ENCODE measurements at regions not wholly inside any gene's neighbourhood (a gene's known extent, or its start where the extent isn't known, plus 50 kb on each side); places are given as distances from the start of the nearest gene placed in this dataset.
A peak's percentile ranks its signal among the peaks of the same experiment; 100 is the strongest.
"Not testable (repeated sequence)": the region's sequence is repeated elsewhere in the genome, so short reads cannot be mapped to it uniquely, and the experiment has no call there.

GRCh38 chr6:43887340-43887858, 117.4 kb downstream of the VEGFA start:
- DNase-seq (no peak), ATAC-seq (peak; percentile 17)
- intact Hi-C loops (cut with micrococcal nuclease), result loop anchor here (10.0 kb wide), 1 partner anchor 737 kb away; no protein-coding TSS in a partner anchor

DNA sequence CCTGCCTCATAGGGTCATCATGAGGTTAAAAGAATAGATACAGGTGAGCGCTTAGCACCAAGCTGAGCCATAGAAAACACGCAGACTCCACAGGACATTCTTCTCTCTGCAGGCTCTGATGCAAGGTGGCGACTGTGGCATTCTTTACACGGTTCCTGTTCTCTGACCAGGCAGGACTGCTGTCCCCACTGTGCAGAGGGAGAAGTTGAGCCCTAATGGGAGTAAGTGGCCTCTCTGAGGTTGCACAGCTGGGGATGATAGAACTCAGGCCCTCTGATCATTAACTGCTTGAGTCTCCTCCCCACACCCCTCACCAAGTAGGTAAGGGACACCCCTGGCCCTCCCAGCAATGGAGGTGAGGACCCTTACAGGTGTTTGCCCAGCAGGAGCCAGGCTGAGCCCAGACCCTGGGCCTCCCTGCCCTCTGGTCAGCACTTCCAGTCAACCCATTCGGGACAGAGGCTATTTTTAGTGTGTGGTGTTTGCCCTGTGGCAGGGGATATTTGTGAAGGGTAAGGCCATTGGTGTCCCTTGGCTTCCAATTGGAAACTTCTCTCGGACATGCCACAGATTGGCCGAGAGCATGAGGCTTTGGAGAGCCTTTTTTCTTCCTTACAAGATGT, 116.8 kb downstream of the VEGFA start:
- intact Hi-C loops (cut with micrococcal nuclease), result loop anchor here (10.0 kb wide), 1 partner anchor 738 kb away; no protein-coding TSS in a partner anchor
- ATAC-seq (peak; percentile 41), DNase-seq (no peak)

- no peak for DNase-seq
- intact Hi-C loops (cut with micrococcal nuclease), result loop anchor here (10.0 kb wide), 1 partner anchor 739 kb away; no protein-coding TSS in a partner anchor
- no peak for ATAC-seq
Observed at GRCh38 chr6:43886067-43886461, 116.1 kb downstream of the VEGFA start.

DNA sequence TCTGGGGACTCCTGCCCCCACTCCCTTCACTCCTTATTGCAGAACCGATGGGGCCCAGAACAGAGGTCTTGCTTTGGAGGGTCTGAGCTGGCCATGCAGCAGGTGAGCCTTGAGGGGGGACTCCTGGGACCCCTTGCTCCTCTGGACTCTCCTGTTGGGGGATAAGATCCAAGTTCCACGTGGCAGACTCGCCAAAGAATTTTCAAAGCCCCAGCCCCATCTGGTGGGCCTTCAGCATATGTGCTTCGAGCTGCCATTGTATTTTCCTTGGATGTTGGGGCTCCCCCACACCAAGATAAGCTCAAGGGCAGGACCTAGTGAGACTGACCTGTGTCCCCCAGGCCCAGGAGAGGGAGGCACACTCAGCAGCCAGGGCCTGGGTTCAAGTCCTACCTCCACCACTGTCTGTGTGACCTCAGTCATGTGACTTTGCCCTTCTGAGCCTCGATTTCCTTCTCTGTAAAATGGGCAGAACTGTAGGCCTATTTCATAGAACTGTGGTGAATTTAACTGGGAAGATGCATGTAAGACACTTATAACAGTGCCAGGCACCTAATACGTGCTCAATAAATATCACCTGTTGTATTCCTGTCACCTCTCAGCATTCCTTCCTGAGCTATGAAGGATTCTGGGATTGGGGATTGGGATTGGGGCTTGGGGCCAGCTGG, 115.5 kb downstream of the VEGFA start:
- intact Hi-C loops (cut with micrococcal nuclease), result loop anchor here (10.0 kb wide), 1 partner anchor 739 kb away; no protein-coding TSS in a partner anchor
- ATAC-seq (no peak), DNase-seq (no peak)

GRCh38 chr6:43884652-43885022, 114.6 kb downstream of the VEGFA start:
- peak; percentile 43 for ATAC-seq
- intact Hi-C loops (cut with micrococcal nuclease), result loop anchor here (10.0 kb wide), 1 partner anchor 740 kb away; no protein-coding TSS in a partner anchor
- no peak for DNase-seq

- DNase-seq, result no peak
- intact Hi-C loops (cut with micrococcal nuclease), result loop anchor here (10.0 kb wide), 1 partner anchor 741 kb away; no protein-coding TSS in a partner anchor
- peak; percentile 28 for ATAC-seq
Observed at GRCh38 chr6:43883847-43884651, 114.0 kb downstream of the VEGFA start.

GRCh38 chr6:43882690-43883448, 112.9 kb downstream of the VEGFA start:
- ATAC-seq, DNase-seq: not testable (repeated sequence)
- intact Hi-C loops (cut with micrococcal nuclease), result loop anchor here (10.0 kb wide), 1 partner anchor 742 kb away; no protein-coding TSS in a partner anchor

DNA sequence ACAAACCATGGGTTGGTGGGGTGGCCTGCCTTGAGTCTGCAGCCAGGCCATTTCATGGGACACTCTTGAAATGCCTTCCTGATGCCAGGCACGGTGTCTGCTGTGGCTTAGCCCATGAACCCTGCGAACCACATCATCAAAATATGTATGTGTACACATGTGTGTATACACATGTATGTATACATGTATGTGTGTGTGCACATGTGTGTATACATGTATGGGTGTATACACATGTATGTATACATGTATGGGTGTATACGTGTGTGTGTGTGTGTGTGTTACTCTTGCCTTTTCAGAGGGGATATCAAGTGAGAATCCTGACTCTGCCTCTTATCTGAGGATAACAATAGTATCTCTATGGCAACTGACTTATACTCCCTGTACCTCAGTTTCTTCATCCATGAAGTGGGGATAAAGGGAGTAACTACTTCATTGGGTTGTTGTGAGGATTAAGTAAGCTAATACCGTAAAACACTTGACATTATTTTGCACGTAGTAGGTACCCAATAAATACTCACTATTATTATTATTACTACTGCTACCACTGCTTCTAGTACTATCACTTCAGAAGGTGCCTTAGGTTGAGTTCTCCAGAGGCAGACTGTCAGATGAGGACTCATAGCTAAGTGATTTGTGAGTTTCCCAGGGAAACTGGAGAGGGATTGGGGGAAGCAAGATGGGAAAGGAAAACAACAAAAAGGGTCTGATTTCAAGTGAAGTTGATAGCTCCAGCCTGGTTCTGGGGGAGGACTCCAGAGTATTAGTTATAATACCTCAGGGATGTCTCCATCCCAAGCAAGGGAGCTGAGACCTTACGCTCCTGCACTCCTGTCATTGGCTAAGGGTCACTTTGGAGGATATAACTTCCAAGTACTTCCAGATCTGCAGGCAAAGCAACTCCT, 110.5 kb downstream of the VEGFA start:
- DNase-seq (no peak), ATAC-seq (no peak)
- intact Hi-C loops (cut with micrococcal nuclease), result loop anchor here (10.0 kb wide), 1 partner anchor 744 kb away; no protein-coding TSS in a partner anchor

DNA sequence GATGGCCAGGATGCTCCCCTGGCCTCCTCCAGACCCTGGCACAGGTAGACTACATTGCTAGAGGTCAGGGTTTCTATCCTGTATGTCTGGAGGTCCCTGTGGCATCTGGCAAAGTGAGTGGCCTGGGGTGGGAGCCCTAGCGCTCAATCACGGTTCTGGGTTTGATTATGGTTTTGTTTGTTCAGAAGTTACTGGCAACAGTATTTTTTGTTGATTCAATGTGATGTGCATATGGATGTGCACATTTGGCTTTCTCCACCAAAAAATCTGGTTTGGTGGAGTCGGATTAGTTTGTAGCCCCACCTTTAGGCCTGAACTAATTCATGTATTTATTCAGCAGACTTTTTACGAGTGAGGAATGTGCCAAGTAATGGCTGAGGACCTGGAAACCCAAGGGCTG, 109.7 kb downstream of the VEGFA start:
- ATAC-seq (no peak), DNase-seq (no peak)
- intact Hi-C loops (cut with micrococcal nuclease), result loop anchor here (10.0 kb wide), 1 partner anchor 745 kb away; no protein-coding TSS in a partner anchor

GRCh38 chr6:43878823-43879495, 108.9 kb downstream of the VEGFA start:
- intact Hi-C loops (cut with micrococcal nuclease), result no loop called here
- DNase-seq (peak; percentile 71), ATAC-seq (peak; percentile 60)

- DNase-seq (no peak), ATAC-seq (no peak)
- intact Hi-C loops (cut with micrococcal nuclease), result no loop called here
Observed at GRCh38 chr6:43878127-43878634, 108.2 kb downstream of the VEGFA start.

DNA sequence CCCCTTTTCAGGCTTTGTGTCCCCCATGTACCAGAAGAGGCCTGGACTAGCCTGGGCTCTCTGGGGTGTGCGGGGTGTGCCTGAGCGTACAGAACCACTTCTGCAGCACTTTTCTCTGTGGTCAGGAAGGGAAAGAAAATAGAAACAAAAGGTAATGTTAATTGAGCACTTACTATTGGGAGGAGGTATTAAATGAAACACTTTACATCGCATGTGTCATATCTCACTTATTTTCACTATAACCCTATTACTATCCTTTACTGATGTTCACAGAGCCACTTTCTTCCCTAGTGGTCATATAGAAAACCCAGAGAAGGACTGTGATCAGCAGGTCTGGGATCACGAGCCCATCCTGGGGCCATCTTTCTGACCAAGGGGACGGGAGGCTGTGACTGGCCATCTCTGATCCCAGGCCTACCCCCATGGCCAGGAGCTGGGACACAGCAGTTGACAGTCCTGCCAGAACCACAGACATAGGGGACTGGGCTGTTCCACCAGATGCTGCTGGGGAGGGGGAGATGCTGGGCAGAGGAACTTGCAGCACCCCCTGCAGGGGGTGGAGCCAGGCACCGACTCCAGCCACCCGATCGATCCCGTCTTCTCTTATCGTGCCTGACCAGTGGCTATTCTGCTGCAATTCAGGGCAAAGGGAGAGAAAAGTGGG, 107.6 kb downstream of the VEGFA start:
- intact Hi-C loops (cut with micrococcal nuclease), result no loop called here
- DNase-seq (no peak), ATAC-seq (no peak)

GRCh38 chr6:43877036-43877435, 107.0 kb downstream of the VEGFA start:
- DNase-seq (no peak), ATAC-seq (no peak)
- intact Hi-C loops (cut with micrococcal nuclease), result no loop called here

DNA sequence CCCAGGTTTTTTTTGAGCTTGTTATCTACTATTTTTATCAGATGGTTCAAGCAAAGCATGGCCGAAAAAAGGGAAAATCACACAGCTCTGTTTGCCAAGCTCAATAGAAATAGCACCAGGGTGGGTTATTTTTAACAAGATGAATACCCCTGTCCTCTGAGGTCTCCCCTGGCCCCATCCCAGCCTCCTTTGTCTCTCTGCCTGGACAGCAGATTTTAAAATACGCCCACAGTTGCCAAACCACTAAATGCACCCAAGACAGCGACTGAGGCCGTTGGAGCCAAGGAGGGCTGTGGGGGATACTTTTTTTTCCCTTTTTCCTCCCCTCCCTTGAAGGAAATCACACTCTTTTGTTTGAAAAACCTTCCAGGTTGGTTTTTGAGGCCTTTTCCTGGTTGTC, 106.6 kb downstream of the VEGFA start:
- intact Hi-C loops (cut with micrococcal nuclease), result no loop called here
- no peak for DNase-seq
- no peak for ATAC-seq

DNA sequence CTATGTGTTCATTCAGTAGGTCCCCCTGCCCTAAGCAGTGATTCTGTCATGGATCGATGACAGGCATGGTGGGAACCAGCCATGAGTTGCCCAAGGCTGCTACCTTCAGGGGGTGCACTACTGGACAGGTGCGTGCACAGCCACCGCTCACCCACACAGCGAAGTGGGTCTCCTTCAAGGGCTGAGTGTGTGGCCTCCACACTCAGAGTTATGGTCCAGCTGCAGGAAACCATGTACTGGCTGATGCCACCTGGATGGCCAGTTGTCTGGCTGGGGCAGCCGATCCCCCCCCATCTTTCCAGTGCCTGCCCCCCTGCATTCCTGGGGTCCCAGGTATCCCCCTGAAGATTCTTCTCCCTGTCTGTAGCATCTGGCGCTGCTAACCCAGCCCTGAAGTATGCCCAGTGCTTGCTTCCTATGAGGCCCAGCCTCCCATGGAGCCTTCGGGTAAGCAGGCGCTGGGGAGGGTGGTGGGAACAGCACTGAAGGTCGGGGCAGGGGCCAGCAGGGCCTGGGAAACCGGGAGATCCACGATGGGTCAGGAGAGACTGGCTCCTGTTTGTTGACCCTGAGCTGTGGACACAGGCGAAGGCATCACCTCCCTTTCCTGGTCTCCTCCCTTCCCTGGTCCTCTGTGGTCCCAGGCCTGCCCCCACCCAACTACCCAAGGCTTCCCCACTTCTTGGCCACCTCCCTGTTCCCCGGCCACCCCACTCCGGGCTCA, 106.0 kb downstream of the VEGFA start:
- no peak for DNase-seq
- intact Hi-C loops (cut with micrococcal nuclease), result no loop called here
- no peak for ATAC-seq

Data from left ventricle myocardium superior (tissue), 1 donor.